GM12892 (cell line): ENCODE measurements at regions not wholly inside any gene's neighbourhood (a gene's known extent, or its start where the extent isn't known, plus 50 kb on each side); places are given as distances from the start of the nearest gene placed in this dataset.
"Not testable (repeated sequence)": the region's sequence is repeated elsewhere in the genome, so short reads cannot be mapped to it uniquely, and the experiment has no call there.

Source experiments
- DNase-seq: peaks from one replicate; pipeline ENCODE4 v3.0.0; 2011; ENCODE audit not compliant: insufficient read length
- FAIRE-seq: peaks from 2 replicates; lab custom pipeline; 2011; peaks lifted over from hg19 to GRCh38; lab: Jason Lieb, UNC
- POLR2A ChIP-seq: IDR thresholded peaks from 2 replicates; pipeline ENCODE4 v1.6.1; 2011; ENCODE audit warnings: low read depth, low read length, control low read depth
- POLR2AphosphoS5 ChIP-seq: IDR thresholded peaks from 2 replicates; pipeline ENCODE4 v1.6.1; 2011; ENCODE audit warnings: low read depth, low read length, control low read depth
- TAF1 ChIP-seq: IDR thresholded peaks from 2 replicates; pipeline ENCODE4 v1.6.1; 2011; ENCODE audit warnings: low read depth, mild to moderate bottlenecking, control low read depth, low read length, borderline replicate concordance

- no peak for DNase-seq
- no peak for FAIRE-seq
- TF ChIP-seq POLR2AphosphoS5 (no peak), TAF1 (no peak), POLR2A (no peak)
These were observed 197.1 kb upstream of the HCN1 start for GRCh38 chr5:45893309-45893708.

- DNase-seq, FAIRE-seq: not testable (repeated sequence)
These were observed 194.4 kb upstream of the HCN1 start for GRCh38 chr5:45890441-45891080.

- no peak for TF ChIP-seq TAF1
- no peak for TF ChIP-seq POLR2A
- FAIRE-seq: no peak
- DNase-seq: no peak
These were observed 166.6 kb upstream of the HCN1 start for GRCh38 chr5:45862763-45863162.

GRCh38 chr5:45847877-45848276, 151.7 kb upstream of the HCN1 start:
- FAIRE-seq (no peak), DNase-seq (no peak)
- TF ChIP-seq POLR2A (no peak), POLR2AphosphoS5 (no peak), TAF1 (no peak)

- no peak for TF ChIP-seq POLR2A
- no peak for TF ChIP-seq TAF1
- no peak for TF ChIP-seq POLR2AphosphoS5
- FAIRE-seq (no peak), DNase-seq (no peak)
These were observed 129.9 kb upstream of the HCN1 start for GRCh38 chr5:45826055-45826454.

- no peak for FAIRE-seq
- no peak for DNase-seq
- TF ChIP-seq TAF1: no peak
- no peak for TF ChIP-seq POLR2AphosphoS5
- no peak for TF ChIP-seq POLR2A
These were observed 104.2 kb upstream of the HCN1 start for GRCh38 chr5:45800331-45800730.

GRCh38 chr5:45799388-45799787, 103.2 kb upstream of the HCN1 start:
- TF ChIP-seq POLR2AphosphoS5 (no peak), TAF1 (no peak), POLR2A (no peak)
- no peak for FAIRE-seq

GRCh38 chr5:45796959-45797553, 100.9 kb upstream of the HCN1 start:
- TF ChIP-seq TAF1 (no peak), POLR2AphosphoS5 (no peak), POLR2A (no peak)
- FAIRE-seq (no peak), DNase-seq (no peak)

More at GRCh38 chr5:45799388-45799787, 103.2 kb upstream of the HCN1 start:
- no peak for DNase-seq

- DNase-seq: no peak
- no peak for TF ChIP-seq POLR2AphosphoS5
- no peak for TF ChIP-seq POLR2A
- TF ChIP-seq TAF1: no peak
- no peak for FAIRE-seq
These were observed 99.3 kb upstream of the HCN1 start for GRCh38 chr5:45795458-45795857.

- no peak for TF ChIP-seq TAF1
- no peak for TF ChIP-seq POLR2A
- TF ChIP-seq POLR2AphosphoS5: no peak
- DNase-seq (no peak), FAIRE-seq (peak; percentile 70)
These were observed 97.7 kb upstream of the HCN1 start for GRCh38 chr5:45793638-45794532.

GRCh38 chr5:45779874-45780671, 83.9 kb upstream of the HCN1 start:
- TF ChIP-seq POLR2A (no peak), TAF1 (no peak), POLR2AphosphoS5 (no peak)
- DNase-seq (no peak), FAIRE-seq (no peak)
